ENCODE measurements at regions not wholly inside any gene's neighbourhood (a gene's known extent, or its start where the extent isn't known, plus 50 kb on each side); places are given as distances from the start of the nearest gene placed in this dataset.

DNA sequence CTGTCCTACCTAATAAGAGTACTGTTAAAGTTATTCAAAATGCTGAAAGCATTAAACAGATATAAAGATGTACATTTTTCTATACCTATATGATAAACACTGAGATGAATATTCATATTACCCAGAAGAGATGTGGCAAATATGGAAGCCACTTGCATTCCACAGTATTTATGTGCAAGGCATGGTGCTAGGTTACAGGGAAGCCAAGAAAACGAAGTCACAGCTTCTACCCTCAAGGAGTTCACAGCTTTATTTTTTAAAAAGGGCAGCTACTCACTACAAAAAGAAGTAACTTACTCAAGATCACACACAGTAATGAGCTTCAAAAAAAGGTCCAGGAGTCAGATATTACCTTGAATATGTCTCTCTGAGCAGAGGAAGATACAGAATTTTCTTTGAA, 484.6 kb downstream of the ZNF608 start:
- intact Hi-C loops (cut with micrococcal nuclease) = no loop called here
- no peak overlapping the region for H3K4me3 Mint-ChIP-seq
- DNase-seq (no peak), ATAC-seq (no peak)
- no peaks in the 10 kb centered on the region for H3K4me1 Mint-ChIP-seq (ENCODE audit: low read depth)
- H3K9me3 Mint-ChIP-seq = no peaks in the 10 kb centered on the region
- H3K36me3 Mint-ChIP-seq (ENCODE audit: low read depth) = no peaks in the 10 kb centered on the region
- TF ChIP-seq, protein P1, sequence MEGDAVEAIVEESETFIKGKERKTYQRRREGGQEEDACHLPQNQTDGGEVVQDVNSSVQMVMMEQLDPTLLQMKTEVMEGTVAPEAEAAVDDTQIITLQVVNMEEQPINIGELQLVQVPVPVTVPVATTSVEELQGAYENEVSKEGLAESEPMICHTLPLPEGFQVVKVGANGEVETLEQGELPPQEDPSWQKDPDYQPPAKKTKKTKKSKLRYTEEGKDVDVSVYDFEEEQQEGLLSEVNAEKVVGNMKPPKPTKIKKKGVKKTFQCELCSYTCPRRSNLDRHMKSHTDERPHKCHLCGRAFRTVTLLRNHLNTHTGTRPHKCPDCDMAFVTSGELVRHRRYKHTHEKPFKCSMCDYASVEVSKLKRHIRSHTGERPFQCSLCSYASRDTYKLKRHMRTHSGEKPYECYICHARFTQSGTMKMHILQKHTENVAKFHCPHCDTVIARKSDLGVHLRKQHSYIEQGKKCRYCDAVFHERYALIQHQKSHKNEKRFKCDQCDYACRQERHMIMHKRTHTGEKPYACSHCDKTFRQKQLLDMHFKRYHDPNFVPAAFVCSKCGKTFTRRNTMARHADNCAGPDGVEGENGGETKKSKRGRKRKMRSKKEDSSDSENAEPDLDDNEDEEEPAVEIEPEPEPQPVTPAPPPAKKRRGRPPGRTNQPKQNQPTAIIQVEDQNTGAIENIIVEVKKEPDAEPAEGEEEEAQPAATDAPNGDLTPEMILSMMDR (IDR thresholded peaks at IDR 0.05) = no peak
- H3K27me3 Mint-ChIP-seq = no peaks in the 10 kb centered on the region
- POLR2A ChIA-PET = no interaction called here
- H3K27ac Mint-ChIP-seq = no peak overlapping the region
- CTCF ChIA-PET = interaction anchor here (0.6 kb wide), 1 partner anchor 590 kb away, joined by 4 read pairs; no protein-coding TSS in a partner anchor

DNA sequence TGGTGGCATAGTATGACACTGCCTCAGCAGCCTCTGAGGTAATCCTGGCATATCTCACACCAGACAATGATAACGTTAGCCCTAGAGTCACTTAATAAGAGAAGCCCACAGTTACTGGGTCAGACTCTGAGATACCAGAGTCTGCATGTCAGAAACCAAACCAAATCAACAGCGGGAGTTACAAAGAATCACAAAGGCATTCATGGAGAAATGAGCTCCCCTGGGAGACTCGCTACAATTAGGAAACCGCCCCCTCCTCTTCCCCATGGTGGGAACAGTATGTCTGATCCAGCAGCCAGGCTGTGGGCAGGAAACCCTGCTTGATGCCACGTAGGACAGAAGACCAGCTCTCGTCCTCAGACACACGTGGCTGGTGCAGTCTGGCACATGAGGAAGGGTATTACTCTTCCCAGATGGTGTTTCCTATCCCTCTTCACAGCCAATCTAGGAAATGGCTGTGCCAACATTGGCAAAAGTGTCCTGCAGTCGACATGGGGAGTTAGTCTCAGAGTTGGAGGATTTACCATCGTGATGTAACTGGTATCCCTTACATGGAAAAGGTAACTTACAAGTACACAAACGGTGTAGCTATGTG, 485.4 kb downstream of the ZNF608 start:
- ChIA-PET CTCF (interaction anchor here (0.6 kb wide), 1 partner anchor 26 kb away, joined by 3 read pairs; no protein-coding TSS in a partner anchor), POLR2A (no interaction called here)
- H3K36me3 Mint-ChIP-seq (ENCODE audit: low read depth) = no peaks in the 10 kb centered on the region
- no peak overlapping the region for H3K4me3 Mint-ChIP-seq
- DNase-seq (no peak), ATAC-seq (no peak)
- no peaks in the 10 kb centered on the region for H3K27me3 Mint-ChIP-seq
- no peaks in the 10 kb centered on the region for H3K4me1 Mint-ChIP-seq (ENCODE audit: low read depth)
- intact Hi-C loops (cut with micrococcal nuclease) = no loop called here
- TF ChIP-seq, protein P1 (IDR thresholded peaks at IDR 0.05) = no peak
- H3K9me3 Mint-ChIP-seq = peaks cover 4% of the 10 kb centered on the region
- no peak overlapping the region for H3K27ac Mint-ChIP-seq

DNA sequence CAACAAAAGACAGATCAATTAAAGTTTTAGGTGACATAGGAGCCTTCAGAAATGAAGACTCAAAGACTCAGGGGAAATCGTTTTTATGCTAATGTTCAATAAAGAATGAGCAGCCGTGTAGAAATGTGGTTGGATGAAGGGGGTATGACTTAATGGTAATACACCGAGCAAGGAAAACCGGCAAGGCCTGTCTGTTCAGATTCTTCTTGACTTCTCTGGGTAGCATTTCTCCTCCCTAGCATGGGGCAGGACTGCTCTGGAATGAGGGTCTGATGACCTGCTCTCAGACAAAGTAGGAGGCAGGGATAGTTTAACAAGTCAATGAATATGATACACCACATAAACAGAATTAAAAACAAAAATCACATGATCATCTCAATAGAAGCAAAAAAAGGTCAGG, 487.4 kb downstream of the ZNF608 start:
- intact Hi-C loops (cut with micrococcal nuclease) = no loop called here

DNA sequence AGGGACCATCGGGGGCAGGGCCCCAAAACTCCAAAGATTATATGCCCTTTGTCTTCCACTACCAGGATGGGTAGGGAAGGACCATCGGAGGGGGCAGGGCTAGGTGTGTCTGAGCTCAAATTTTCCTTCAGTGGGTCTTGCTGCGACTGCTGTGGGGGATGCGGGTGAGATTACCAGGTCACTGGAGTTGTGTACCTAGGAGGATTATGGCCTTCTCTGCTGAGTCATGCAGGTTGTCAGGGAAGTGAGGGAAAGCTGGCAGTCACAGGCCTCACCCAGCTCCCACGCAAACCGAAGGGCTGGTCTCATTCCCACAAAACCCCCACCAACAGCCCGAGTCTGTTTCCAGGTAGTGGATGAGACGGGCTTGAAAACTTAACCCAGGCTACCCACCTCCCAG, 489.4 kb downstream of the ZNF608 start:
- Mint-ChIP-seq H3K27me3 (no peaks in the 10 kb centered on the region), H3K27ac (no peak overlapping the region), H3K4me1 (ENCODE audit: low read depth) (no peaks in the 10 kb centered on the region), H3K4me3 (no peak overlapping the region), H3K9me3 (peaks cover 7% of the 10 kb centered on the region), H3K36me3 (ENCODE audit: low read depth) (no peaks in the 10 kb centered on the region)
- ChIA-PET CTCF (no interaction called here), POLR2A (no interaction called here)
- intact Hi-C loops (cut with micrococcal nuclease) = no loop called here
- TF ChIP-seq, protein P1 (IDR thresholded peaks at IDR 0.05) = no peak
- no peak for DNase-seq
- ATAC-seq = no peak

More for the DNA sequence above, 487.4 kb downstream of the ZNF608 start:
- no peaks in the 10 kb centered on the region for H3K4me1 Mint-ChIP-seq (ENCODE audit: low read depth)
- H3K9me3 Mint-ChIP-seq = peaks cover 7% of the 10 kb centered on the region
- H3K4me3 Mint-ChIP-seq = no peak overlapping the region
- DNase-seq = no peak
- no peaks in the 10 kb centered on the region for H3K36me3 Mint-ChIP-seq (ENCODE audit: low read depth)
- H3K27me3 Mint-ChIP-seq = no peaks in the 10 kb centered on the region
- ATAC-seq = no peak
- ChIA-PET POLR2A (no interaction called here), CTCF (no interaction called here)
- TF ChIP-seq, protein P1 (IDR thresholded peaks at IDR 0.05) = no peak
- H3K27ac Mint-ChIP-seq = no peak overlapping the region

DNA sequence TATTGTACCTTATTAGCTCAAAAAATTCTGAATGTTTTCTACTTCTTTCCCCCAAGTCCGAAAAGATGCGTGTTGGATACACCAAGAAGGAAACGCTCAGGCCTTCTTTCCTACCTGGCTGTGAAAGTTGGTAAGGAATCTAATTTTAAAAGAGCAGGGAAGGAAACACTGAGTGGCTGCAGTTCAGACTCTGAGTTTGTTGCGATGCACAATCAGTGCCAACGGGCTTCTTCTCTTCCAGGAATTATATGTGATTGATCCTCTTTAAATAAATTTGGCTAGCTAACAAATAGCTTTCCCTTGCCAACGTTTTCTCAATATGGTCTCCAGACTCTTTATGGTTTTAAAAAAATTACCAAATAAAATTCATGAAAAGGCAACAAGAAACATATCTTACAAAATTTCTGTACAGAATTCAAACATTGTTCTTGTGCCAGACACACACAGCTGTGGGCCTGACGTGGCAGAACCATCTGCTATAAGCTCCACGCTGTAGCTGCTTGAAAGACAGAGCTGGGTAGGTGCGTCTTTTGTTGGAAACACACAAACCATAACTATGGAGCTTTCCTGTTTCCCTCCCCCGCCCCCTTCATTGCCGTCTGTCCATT, 493.1 kb downstream of the ZNF608 start:
- H3K27ac Mint-ChIP-seq = no peak overlapping the region
- peaks cover 7% of the 10 kb centered on the region for H3K9me3 Mint-ChIP-seq
- no peaks in the 10 kb centered on the region for H3K36me3 Mint-ChIP-seq (ENCODE audit: low read depth)
- no peaks in the 10 kb centered on the region for H3K27me3 Mint-ChIP-seq
- POLR2A ChIA-PET = interaction anchor here (0.6 kb wide), 1 partner anchor 450 kb away, joined by 3 read pairs; no protein-coding TSS in a partner anchor
- no peak overlapping the region for H3K4me3 Mint-ChIP-seq
- DNase-seq (no peak), ATAC-seq (no peak)
- TF ChIP-seq, protein P1 (IDR thresholded peaks at IDR 0.05) = no peak
- CTCF ChIA-PET = interaction anchor here (1.1 kb wide), 1 partner anchor 9 kb away, joined by 3 read pairs; no protein-coding TSS in a partner anchor
- intact Hi-C loops (cut with micrococcal nuclease) = no loop called here
- H3K4me1 Mint-ChIP-seq (ENCODE audit: low read depth) = no peaks in the 10 kb centered on the region
